Hepatocyte (in vitro differentiated cells): ENCODE measurements at regions not wholly inside any gene's neighbourhood (a gene's known extent, or its start where the extent isn't known, plus 50 kb on each side); places are given as distances from the start of the nearest gene placed in this dataset.

ENCODE experiments used
- DNase-seq: peaks from one replicate; pipeline ENCODE4 v3.0.0-alpha.2; 2016; ENCODE audit warnings: low spot score
- H2AFZ ChIP-seq: fragments of 200-600 bp; sonication (generic); 2 replicates; pipeline ENCODE4 v1.6.0; 2016; ENCODE audit warnings: antibody characterized with exemption, mild to moderate bottlenecking
- H3K27ac ChIP-seq: fragments of 200-600 bp; sonication (generic); 2 replicates; pipeline ENCODE4 v1.5.1; 2016; ENCODE audit warnings: mild to moderate bottlenecking
- H3K27me3 ChIP-seq: fragments of 200-600 bp; sonication (generic); 2 replicates; pipeline ENCODE4 v1.6.1; 2016
- H3K36me3 ChIP-seq: fragments of 200-600 bp; sonication (generic); replicated peaks from 2 replicates; pipeline ENCODE4 v1.5.1; 2016; ENCODE audit warnings: low read depth; ENCODE audit not compliant: insufficient read depth
- H3K4me1 ChIP-seq: fragments of 200-600 bp; sonication (generic); 2 replicates; pipeline ENCODE4 v1.5.1; 2016; ENCODE audit warnings: mild to moderate bottlenecking, moderate library complexity; ENCODE audit not compliant: insufficient read depth
- H3K4me2 ChIP-seq: fragments of 200-600 bp; sonication (generic); 2 replicates; pipeline ENCODE4 v1.6.0; 2016
- H3K4me3 ChIP-seq: fragments of 200-600 bp; sonication (generic); 2 replicates; pipeline ENCODE4 v1.5.1; 2016; ENCODE audit warnings: mild to moderate bottlenecking
- H3K79me2 ChIP-seq: fragments of 200-600 bp; sonication (generic); 2 replicates; pipeline ENCODE4 v1.6.0; 2017; ENCODE audit warnings: mild to moderate bottlenecking
- H3K9me2 ChIP-seq: fragments of 200-600 bp; sonication (generic); replicated peaks from 2 replicates; pipeline ENCODE4 v1.6.0; 2017; ENCODE audit warnings: mild to moderate bottlenecking; ENCODE audit not compliant: insufficient read depth
- H3K9me3 ChIP-seq: fragments of 200-600 bp; sonication (generic); 2 replicates; pipeline ENCODE4 v1.5.1; 2016; ENCODE audit warnings: low read depth, mild to moderate bottlenecking
- H4K20me1 ChIP-seq: fragments of 200-600 bp; sonication (generic); 2 replicates; pipeline ENCODE4 v1.6.0; 2016; ENCODE audit warnings: mild to moderate bottlenecking; ENCODE audit not compliant: insufficient read depth, poor library complexity, severe bottlenecking
- CTCF ChIP-seq: fragments of 200-600 bp; sonication (generic); IDR thresholded peaks from 2 replicates; pipeline ENCODE4 v1.5.1; 2016; ENCODE audit warnings: antibody characterized with exemption, mild to moderate bottlenecking; ENCODE audit not compliant: poor library complexity
- EZH2 ChIP-seq: fragments of 200-600 bp; sonication (generic); IDR thresholded peaks from 2 replicates; pipeline ENCODE4 v1.6.1; 2016; ENCODE audit warnings: antibody characterized with exemption, mild to moderate bottlenecking, borderline replicate concordance
- EZH2phosphoT487 ChIP-seq: fragments of 200-600 bp; sonication (generic); IDR thresholded peaks from one replicate; pipeline ENCODE4 v1.6.1; 2018; ENCODE audit warnings: antibody characterized with exemption, mild to moderate bottlenecking, low read depth, moderate library complexity; ENCODE audit not compliant: unreplicated experiment, severe bottlenecking
- WGBS: methylation state at CpG from one replicate; pipeline ENCODE4 v1.1.6; 2016; ENCODE audit warnings: low lambda C conversion rate; ENCODE audit errors: missing lambda C conversion rate; 5-methylcytosine and 5-hydroxymethylcytosine counted together

GRCh38 chrX:98501426-98501825, 1617.7 kb downstream of the RPA4 start:
- Histone ChIP-seq H3K9me3 (no peaks in the 10 kb centered on the region), H3K4me3 (no peak overlapping the region), H3K27me3 (no peaks in the 10 kb centered on the region), H4K20me1 (no peaks in the 10 kb centered on the region), H3K27ac (no peak overlapping the region), H3K36me3 (no peaks in the 10 kb centered on the region), H3K9me2 (no peaks in the 10 kb centered on the region), H2AFZ (no peak overlapping the region), H3K4me1 (no peaks in the 10 kb centered on the region), H3K4me2 (no peak overlapping the region), H3K79me2 (no peaks in the 10 kb centered on the region)
- no peak for DNase-seq
- 60% methylated on average over 2 of the region's 2 CpGs for WGBS
- no peak for TF ChIP-seq CTCF
- no peak for TF ChIP-seq EZH2phosphoT487
- TF ChIP-seq EZH2: no peak

GRCh38 chrX:98506907-98507306, 1623.2 kb downstream of the RPA4 start:
- Histone ChIP-seq H3K79me2 (no peaks in the 10 kb centered on the region), H3K4me3 (no peak overlapping the region), H3K9me2 (no peaks in the 10 kb centered on the region), H3K36me3 (no peaks in the 10 kb centered on the region), H2AFZ (no peak overlapping the region), H4K20me1 (no peaks in the 10 kb centered on the region), H3K9me3 (no peaks in the 10 kb centered on the region), H3K27ac (no peak overlapping the region), H3K4me1 (no peaks in the 10 kb centered on the region), H3K27me3 (no peaks in the 10 kb centered on the region), H3K4me2 (no peak overlapping the region)
- TF ChIP-seq EZH2: no peak
- no peak for TF ChIP-seq EZH2phosphoT487
- no peak for TF ChIP-seq CTCF
- WGBS: 64% methylated on average over 1 of the region's 1 CpG
- no peak for DNase-seq

GRCh38 chrX:98514032-98514431, 1630.3 kb downstream of the RPA4 start:
- no peaks in the 10 kb centered on the region for H4K20me1 ChIP-seq
- DNase-seq: no peak
- H3K4me1 ChIP-seq: no peaks in the 10 kb centered on the region
- no peaks in the 10 kb centered on the region for H3K79me2 ChIP-seq
- H3K4me2 ChIP-seq: no peak overlapping the region
- H3K4me3 ChIP-seq: no peak overlapping the region
- no peaks in the 10 kb centered on the region for H3K9me3 ChIP-seq
- TF ChIP-seq EZH2phosphoT487 (no peak), CTCF (no peak), EZH2 (no peak)
- no peak overlapping the region for H3K27ac ChIP-seq
- H2AFZ ChIP-seq: no peak overlapping the region
- H3K36me3 ChIP-seq: no peaks in the 10 kb centered on the region
- peaks cover 3% of the 10 kb centered on the region for H3K9me2 ChIP-seq
- H3K27me3 ChIP-seq: no peaks in the 10 kb centered on the region

GRCh38 chrX:98516120-98516519, 1632.4 kb downstream of the RPA4 start:
- Histone ChIP-seq H3K9me2 (peaks cover 3% of the 10 kb centered on the region), H3K9me3 (no peaks in the 10 kb centered on the region), H3K4me2 (no peak overlapping the region), H3K4me3 (no peak overlapping the region), H3K36me3 (no peaks in the 10 kb centered on the region), H3K27ac (no peak overlapping the region), H3K27me3 (no peaks in the 10 kb centered on the region), H3K79me2 (no peaks in the 10 kb centered on the region), H2AFZ (no peak overlapping the region), H3K4me1 (no peaks in the 10 kb centered on the region), H4K20me1 (no peaks in the 10 kb centered on the region)
- WGBS: 97% methylated on average over 1 of the region's 1 CpG
- no peak for DNase-seq
- TF ChIP-seq EZH2phosphoT487 (no peak), CTCF (no peak), EZH2 (no peak)
